Testis (tissue), 2 donors: ENCODE measurements at regions not wholly inside any gene's neighbourhood (a gene's known extent, or its start where the extent isn't known, plus 50 kb on each side); places are given as distances from the start of the nearest gene placed in this dataset.

Experiments
- DNase-seq: peaks from one replicate; pipeline ENCODE4 v3.0.0-alpha.2; 2019
- H3K27ac ChIP-seq, 2 donors: fragments of 200-600 bp; sonication (generic); one replicate each; pipeline ENCODE4 v1.5.1; 2019
- H3K27me3 ChIP-seq: fragments of 200-600 bp; sonication (generic); one replicate; pipeline ENCODE4 v1.5.1; 2019
- H3K36me3 ChIP-seq: fragments of 200-600 bp; sonication (generic); one replicate; pipeline ENCODE4 v1.5.1; 2017; ENCODE audit warnings: low read depth; ENCODE audit errors: missing control alignments
- H3K4me1 ChIP-seq: fragments of 200-600 bp; sonication (generic); one replicate; pipeline ENCODE4 v1.5.1; 2019
- H3K4me3 ChIP-seq, 2 donors: fragments of 200-600 bp; sonication (generic); one replicate each; pipeline ENCODE4 v1.5.1; 2017 to 2019
- H3K9me3 ChIP-seq: fragments of 200-600 bp; sonication (generic); one replicate; pipeline ENCODE4 v1.5.1; 2017
- CTCF ChIP-seq, 3 experiments: fragments of 450-650 bp in 2 of 3; fragments of 200-600 bp in 1 of 3; sonication (generic) in 1 of 3; IDR thresholded peaks; one replicate each; pipeline ENCODE4 v1.5.1; 2016 to 2019; ENCODE audit warnings: antibody characterized with exemption in 3 of 3, mild to moderate bottlenecking in 2 of 3, moderate library complexity in 1 of 3
- POLR2A ChIP-seq: fragments of 450-650 bp; IDR thresholded peaks from one replicate; pipeline ENCODE4 v1.6.1; 2017; ENCODE audit warnings: antibody characterized with exemption, mild to moderate bottlenecking, moderate library complexity
- WGBS, 2 donors: methylation state at CpG; one replicate each; pipeline ENCODE4 v1.1.5; 2018; 5-methylcytosine and 5-hydroxymethylcytosine counted together
- intact Hi-C: fragments of 100-400 bp; cut with DNase I; formaldehyde crosslinking; loops from one replicate; pipeline ENCODE4 v1.15.1; 2023; ENCODE audit warnings: low total_unique reads

GRCh38 chr5:102659151-102659550 lies 96.0 kb upstream of the PAM start:
- Histone ChIP-seq H3K27me3 (no peaks in the 10 kb centered on the region), H3K4me3 (no peak overlapping the region), H3K36me3 (no peaks in the 10 kb centered on the region), H3K4me1 (no peaks in the 10 kb centered on the region), H3K9me3 (no peaks in the 10 kb centered on the region), H3K27ac (no peak overlapping the region)
- WGBS, 2 donors, result 71 to 80% methylated on average over 2 of the region's 2 CpGs
- intact Hi-C loops, result no loop called here
- DNase-seq, result no peak
- TF ChIP-seq CTCF (IDR thresholded peaks at IDR 0.05) (no peak), POLR2A (no peak)

DNA sequence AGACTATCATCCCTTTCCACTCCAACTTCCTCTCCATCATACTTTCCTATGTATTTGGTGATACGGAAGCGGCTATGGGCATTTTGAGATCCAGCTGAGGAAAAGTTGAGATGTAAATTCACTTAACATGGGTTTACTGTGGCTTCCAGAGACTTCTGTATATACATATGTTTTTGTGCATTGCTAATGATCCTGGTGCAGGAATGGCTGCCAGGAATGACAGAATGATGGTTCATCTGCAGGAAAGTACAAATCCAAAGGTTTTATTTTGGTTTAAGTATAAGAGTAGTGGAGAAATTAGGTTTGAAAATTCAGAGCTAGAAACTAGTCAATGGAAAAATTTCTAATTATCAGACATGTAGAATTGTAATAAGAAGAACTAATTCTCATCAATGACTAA lies 95.0 kb upstream of the PAM start:
- no peaks in the 10 kb centered on the region for H3K9me3 ChIP-seq
- no peak overlapping the region for H3K27ac ChIP-seq
- 93 to 99% methylated on average over 2 of the region's 2 CpGs for WGBS, 2 donors
- no peak for TF ChIP-seq POLR2A
- no peak for TF ChIP-seq CTCF (IDR thresholded peaks at IDR 0.05)
- no peaks in the 10 kb centered on the region for H3K27me3 ChIP-seq
- no peak for DNase-seq
- H3K4me3 ChIP-seq, result no peak overlapping the region
- intact Hi-C loops, result no loop called here
- H3K4me1 ChIP-seq, result no peaks in the 10 kb centered on the region
- no peaks in the 10 kb centered on the region for H3K36me3 ChIP-seq

DNA sequence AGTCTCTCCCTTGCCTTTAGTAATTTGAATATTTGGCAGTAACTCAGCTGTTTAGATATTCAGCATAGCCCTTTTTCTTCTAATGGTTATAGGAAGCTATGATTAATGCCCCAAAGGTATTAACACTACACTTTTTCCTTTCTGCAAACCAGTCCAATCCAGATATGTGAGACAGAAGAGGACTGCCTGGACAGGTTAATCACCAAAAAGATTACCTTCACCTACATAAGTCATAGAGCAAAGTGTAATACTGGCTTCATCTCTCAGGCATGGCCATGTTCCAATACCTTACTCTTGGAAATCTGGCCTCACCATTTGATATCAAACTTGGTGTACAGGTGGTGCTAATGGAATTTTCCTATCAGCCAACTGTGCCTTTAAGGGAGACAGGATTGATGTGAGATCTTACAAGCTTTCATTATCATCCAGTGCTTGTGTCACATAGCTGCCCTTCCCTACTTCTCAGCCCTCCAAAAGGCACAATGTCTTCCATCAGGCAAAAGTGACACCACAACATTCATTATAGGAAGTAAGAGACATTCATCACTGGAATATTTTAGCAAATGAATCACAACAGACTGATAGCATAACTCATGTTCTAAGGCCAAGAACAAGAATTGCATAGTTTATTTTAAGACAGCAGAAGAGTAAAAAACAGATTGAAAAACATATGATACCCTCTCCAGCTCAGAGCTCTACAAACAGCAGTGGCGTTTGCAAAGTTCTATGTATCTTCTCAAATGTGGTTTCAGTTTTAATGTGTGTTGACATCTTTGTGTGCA lies 91.2 kb upstream of the PAM start:
- Histone ChIP-seq H3K27me3 (no peaks in the 10 kb centered on the region), H3K9me3 (no peaks in the 10 kb centered on the region), H3K4me1 (no peaks in the 10 kb centered on the region), H3K4me3 (no peak overlapping the region), H3K36me3 (no peaks in the 10 kb centered on the region), H3K27ac (no peak overlapping the region)
- DNase-seq, result no peak
- intact Hi-C loops, result no loop called here
- 55 to 76% methylated on average over 1 of the region's 1 CpG for WGBS, 2 donors
- TF ChIP-seq CTCF (IDR thresholded peaks at IDR 0.05) (no peak), POLR2A (no peak)

DNA sequence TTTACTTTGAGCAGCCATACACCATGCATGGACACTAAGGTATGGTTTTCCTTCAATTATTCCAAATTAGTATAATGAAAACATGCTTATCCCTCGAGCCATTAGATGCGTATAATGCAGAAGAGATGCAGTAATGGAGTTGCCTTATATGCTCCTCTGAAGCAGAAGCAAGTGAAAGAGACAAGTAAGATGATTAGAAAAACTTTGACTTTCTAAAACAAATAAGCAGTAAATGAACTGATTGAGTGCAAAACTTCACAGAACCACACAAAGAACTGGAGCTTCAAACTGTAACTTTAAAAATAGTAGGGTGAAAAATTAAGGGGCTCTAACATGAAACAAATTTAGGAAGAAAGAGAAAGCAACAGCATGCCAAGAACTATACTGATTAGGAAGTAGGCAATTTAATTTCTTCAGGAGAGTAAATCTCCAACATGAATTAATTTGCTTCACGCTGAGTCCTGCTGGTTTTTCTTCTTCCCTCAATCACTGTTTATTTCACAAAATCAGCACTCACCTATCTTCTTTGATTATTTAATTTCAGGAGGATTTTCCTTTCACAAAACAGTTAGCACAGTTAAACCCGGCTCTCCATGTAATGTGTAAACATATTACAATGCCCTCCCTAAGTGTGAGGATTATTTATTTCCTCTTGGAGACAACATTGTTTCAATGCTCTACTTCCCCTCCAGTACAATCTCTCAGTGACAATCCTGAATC lies 90.3 kb upstream of the PAM start:
- no peak for TF ChIP-seq POLR2A
- no peak for TF ChIP-seq CTCF (IDR thresholded peaks at IDR 0.05)
- Histone ChIP-seq H3K4me3 (no peak overlapping the region), H3K9me3 (no peaks in the 10 kb centered on the region), H3K4me1 (no peaks in the 10 kb centered on the region), H3K27me3 (no peaks in the 10 kb centered on the region), H3K27ac (no peak overlapping the region), H3K36me3 (no peaks in the 10 kb centered on the region)
- no peak for DNase-seq
- 56 to 62% methylated on average over 4 of the region's 4 CpGs for WGBS, 2 donors
- intact Hi-C loops, result no loop called here
